NCI-H510A (cell line): ENCODE measurements at regions not wholly inside any gene's neighbourhood (a gene's known extent, or its start where the extent isn't known, plus 50 kb on each side); places are given as distances from the start of the nearest gene placed in this dataset.

Source experiments
- DNase-seq: peaks from one replicate; lab custom pipeline; 2025; lab: John Stamatoyannopoulos, UW

DNA sequence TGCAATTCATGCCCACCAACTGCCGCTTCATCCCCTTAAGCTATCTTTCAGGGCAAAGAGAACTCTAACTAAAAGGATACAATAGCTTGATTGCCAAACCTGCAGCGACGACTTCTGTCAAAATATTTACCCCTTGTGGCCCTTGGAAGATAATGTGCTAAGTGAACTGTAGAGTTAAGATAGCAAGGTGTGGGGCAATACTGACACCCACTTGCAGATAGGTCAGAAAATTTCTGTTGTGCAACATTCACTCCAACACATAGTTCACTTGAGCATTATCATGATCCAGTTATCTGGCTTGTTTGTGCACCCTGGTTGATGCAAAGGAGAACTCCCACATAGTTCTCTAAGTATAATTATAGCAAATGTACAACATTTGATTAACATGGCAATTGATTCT lies 55.6 kb downstream of the RHOXF2B start:
- DNase-seq = no peak

DNA sequence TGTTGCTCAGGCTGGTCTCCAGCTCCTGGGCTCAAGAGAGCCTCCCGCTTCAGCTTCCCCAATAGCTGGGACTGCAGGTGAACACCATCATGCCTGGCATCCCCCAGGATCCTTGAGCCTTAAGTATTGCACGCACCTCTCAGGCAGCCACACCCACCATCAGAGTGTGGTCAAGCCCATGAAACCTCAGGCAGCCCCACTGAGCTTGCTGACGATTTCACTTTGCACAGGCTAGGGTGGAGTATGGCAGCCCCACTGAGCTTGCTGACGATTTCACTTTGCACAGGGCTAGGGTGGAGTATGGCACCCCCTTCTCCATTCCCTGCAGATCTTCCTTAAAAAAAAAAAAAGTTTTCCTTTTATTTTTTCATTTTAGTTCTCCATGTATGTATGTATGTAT lies 57.2 kb downstream of the RHOXF2B start:
- DNase-seq = no peak

DNA sequence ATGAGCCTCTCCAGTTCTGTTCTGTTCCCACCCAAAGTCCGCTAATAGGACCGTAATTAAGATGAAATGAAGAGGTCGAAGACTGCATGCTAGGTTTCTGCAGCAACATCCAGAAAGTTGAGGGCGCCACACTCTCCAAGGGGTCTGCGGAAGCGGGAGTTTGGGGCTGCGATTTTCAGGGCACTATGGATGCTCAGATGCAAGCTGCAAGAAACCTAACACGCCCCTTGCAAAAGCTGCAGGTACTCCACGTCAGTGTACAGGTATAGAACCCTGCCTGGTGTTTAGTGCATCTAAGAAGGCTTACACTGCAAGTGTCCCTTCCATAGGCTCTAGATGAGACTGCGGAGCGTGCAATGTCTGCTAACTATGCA lies 61.4 kb downstream of the RHOXF2B start:
- no peak for DNase-seq

DNA sequence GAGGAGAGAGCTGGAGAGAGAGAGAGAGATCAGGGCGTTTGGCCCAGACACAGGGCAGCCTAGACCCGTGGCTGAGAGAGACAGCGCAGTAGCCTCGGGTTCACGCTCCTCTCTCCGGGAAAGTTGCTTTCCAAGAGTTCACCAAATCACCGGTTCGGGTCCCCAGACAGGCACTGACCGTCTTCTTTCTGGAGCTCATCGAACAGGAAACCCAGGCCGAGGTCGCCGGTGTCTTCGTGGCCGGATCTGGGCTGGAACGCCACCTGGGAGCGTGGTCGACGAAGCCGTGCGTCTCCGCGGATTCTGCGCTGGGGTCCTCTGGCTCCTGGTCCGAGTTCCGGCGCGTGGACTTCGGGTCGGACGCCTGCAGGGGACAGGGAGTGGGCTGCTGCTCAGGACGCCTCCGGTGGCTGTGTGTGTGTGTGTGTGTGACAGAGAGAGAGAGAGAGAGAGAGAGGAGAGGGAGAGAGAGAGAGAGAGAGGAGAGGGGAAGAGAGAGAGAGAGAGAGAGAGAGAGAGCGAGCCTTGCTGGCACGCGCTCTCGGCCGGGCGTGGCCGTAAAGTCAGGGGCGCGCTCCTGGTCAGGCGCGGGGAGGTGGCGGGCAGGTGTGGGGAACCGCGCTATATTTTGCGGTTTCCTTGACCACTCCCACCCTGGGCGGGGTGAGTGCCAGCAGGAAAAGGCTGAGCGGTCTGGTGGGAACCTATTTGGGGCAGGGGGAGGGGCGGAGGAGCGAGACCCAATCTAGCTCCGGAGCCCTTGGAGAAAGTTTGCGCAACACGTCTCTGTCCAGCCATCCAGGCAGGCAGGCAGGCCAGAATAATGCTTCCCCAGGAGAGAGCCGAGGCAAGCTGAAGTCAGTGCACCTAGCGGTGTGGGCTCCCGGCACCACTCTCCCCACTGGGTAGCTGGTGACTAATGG lies 62.1 kb downstream of the RHOXF2B start:
- peak; percentile 6 for DNase-seq

DNA sequence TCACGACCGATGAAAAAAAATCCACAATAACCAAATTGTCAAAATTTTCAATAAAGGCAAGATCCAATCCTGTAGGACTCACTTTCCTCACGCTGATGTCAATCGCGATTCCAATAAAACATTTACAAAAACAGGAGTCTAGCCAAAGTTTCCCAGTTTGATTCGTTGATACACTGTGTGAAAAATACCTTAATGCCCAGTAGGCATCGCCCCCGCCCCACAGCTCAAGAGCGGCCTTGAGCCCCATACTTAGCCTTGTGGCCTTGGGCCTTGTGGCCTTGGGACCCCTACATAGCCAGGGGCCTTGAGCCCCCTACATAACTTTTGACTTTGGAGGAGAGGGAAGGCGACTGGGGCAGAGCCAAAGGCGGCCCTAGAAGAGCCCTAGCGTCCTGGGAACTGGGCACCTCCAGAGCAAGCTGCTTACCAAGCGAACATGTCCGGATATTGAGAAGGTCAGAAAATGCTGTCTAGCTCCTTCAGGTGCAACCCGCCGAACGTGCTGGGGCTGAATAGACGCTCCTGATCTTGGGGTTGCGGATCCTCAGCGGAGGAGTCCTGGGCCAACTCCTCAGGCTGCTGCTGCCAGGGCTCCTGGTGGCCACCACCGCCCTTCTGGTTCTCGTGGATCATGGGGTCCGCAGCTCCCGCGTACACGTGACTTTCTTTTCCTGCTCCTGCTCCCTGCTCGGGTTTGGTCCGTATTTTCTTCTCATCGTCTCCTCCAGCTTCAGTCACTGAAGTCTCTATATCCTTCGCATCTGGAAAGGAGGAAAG lies 62.9 kb downstream of the RHOXF2B start:
- DNase-seq = no peak

DNA sequence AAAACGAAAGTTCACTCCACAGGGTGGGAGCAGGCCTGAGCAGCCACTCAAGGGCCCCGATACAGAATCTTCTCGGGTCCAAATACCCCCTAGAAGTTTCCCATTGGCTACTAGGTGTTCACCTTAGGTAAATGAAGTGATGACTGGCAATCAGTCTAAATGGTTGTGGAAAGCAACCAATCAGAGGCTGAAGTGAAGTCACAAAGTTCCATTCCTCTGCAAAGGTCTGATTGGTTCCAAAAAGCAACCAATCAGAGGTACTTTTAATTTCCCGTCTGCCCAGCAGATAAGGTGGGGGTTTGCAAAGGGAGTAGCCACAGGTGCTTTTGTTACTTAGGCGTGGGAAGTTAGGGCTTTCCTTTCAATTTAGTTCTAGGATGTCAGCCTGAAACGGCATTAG lies 58.2 kb upstream of the NKAP start:
- no peak for DNase-seq

DNA sequence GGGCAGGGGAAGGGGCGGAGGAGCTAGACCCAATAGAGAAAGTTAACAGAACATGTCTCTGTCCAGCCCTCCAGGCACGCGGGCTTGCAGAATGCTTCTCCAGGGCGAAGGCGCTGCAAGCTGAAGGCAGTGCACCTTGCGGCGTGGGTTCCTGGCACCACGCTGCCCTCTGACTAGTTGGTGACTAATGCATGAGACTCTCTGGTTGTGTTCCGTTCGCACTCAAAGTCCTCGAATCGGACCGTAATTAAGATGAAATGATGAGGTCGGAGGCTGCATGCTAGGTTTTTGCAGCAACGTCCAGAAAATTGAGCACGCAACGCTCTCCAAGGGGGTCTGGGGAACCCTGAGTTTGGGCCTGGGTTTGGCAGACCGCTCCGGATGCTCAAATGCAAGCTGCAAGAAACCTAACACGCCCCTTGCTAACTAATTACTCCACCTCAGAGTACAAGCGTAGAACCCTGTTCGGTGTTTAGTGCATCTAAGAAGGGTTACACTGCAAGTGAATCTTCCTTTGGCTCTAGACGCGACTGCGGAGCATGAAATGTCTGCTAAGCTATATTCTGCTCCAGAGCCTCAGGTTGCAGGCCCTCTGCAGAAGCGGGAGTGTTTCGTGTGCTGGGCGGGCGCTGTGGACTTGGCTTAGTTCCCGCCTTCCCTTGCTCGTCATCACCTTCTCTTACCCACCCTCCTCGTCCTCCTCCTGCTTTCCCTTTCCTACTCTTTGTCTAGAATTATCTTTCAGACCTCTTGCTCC lies 57.1 kb upstream of the NKAP start:
- no peak for DNase-seq

DNA sequence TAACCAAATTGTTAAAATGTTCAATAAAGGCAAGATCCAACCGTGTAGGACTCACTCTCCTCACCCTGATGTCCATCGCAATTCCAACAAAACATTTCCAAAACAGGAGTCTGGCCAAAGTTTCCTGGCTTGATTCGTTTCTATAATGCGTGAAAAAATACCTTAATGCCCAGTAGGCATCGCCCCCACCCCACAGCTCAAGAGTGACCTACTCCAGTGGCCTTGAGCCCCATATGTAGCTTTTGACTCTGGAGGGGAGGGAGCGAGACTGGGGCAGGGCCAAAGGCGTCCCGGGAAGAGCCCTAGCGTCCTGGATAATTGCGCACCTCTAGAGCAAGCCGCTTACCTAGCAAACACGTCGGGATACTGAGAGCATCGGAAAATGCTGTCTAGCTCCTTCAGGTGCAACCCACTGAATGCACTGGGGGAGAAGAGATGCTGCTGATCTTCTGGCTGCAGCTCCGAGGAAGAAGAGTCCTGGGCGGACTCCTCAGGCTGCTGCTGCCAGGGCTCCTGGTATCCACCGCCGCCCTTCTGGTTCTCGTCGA lies 55.6 kb upstream of the NKAP start:
- no peak for DNase-seq

DNA sequence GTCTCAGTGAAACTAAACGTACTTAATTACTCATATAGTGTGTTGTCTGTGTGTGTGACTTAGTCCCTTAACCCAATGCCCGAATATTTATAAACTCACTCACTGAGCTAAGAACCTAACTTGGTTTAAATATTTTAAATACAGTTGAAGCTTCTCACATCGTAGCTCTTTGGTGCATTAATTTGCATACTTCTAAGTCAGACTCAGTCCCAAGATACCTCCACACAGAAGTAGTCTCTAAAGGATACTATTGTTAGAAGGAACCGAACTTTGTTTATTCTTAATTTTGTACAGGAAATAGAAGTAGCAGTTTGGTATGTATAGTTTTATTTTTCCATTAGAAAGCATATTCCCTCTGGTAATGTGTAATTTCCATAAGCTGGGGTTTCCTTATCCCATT lies 54.0 kb upstream of the NKAP start:
- no peak for DNase-seq

DNA sequence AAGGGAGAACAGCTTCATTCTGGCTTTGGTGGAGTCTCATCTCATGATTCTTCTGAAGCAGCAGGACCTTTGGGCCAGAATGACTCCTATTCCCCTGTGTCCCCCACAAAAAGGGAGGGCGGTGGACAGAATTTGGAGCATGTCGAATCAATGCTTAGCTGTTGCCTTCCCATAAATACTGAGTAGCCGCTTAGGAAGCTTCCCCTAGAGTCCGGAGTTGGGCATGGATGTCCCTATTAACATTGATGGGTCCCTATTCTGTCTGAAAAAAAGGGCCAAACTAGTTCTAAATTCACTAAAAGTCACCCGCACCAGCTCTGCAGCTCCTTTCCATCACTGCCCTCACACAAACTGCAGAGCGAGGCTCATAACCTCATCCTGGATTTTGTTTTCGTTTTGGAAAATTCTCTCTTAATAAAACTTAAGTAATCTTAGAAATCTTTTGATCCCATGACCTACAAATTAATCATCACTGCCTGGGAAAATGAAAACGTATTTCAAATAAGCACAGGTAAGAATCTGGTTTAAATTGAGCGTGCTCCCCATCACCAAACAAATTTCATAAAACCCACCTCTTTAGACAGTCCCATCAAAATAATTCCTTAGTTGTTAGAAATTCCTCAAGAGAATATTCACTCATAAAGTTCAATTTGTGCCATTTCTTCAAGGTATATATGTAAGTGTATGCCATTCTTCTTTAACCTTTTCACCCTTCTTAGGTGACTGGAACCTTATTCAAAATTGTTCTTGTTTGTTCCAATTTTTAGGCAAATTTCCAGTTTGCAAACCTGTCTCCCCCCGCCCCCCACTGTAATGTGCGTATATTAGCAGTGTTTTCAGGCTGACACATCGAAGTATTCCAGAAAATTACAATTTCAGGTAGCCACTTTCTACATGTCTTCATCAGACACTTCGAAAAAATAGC lies 53.3 kb upstream of the NKAP start:
- DNase-seq = no peak

DNA sequence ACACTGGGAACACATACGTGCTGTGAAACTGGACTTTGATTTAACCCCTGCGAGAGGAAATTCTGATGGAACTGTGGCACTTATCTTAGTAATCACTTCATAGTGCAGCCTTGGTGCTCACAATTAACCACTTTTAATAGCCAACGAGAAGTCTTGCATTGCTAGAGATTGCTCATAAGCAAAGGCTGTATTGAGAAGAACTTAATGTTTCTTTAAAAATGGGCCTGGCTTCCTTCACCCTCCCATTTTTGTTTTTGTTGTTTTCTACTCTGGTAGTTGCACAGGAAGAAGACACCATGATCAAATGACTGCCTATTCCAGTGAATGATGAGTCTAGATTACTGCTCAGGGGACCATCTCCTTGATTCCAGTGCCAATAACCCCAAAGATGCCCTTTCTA lies 52.5 kb upstream of the NKAP start:
- DNase-seq = no peak
